Endothelial cell of umbilical vein (primary cell): ENCODE measurements at regions not wholly inside any gene's neighbourhood (a gene's known extent, or its start where the extent isn't known, plus 50 kb on each side); places are given as distances from the start of the nearest gene placed in this dataset.

Source experiments
- BruUV-seq: library from RNA; stranded (reverse); fragments of 400-500 nt; replicated peaks from 2 replicates; lab custom pipeline; 2021; lab: Mats Ljungman, UMichigan
- CTCF ChIA-PET: fragments of 300-600, 350-600 bp; sonication (Branson Sonifier 250); formaldehyde crosslinking; loops from one replicate; lab custom pipeline; 2021; ENCODE audit warnings: antibody characterized with exemption, inconsistent platforms; lab: Charles Lee
- POLR2A ChIA-PET: fragments of 300-600, 350-600 bp; sonication (Branson Sonifier 250); formaldehyde crosslinking; loops from one replicate; lab custom pipeline; 2021; ENCODE audit warnings: antibody characterized with exemption, inconsistent platforms; lab: Charles Lee
- DNase-seq: peaks from one replicate; pipeline ENCODE4 v3.0.0-alpha.2; 2011; ENCODE audit warnings: low read depth, low spot score
- FAIRE-seq: peaks from 2 replicates; lab custom pipeline; 2011; peaks lifted over from hg19 to GRCh38; lab: Jason Lieb, UNC
- H2AFZ ChIP-seq: 2 replicates; pipeline ENCODE4 v1.6.0; 2012; ENCODE audit warnings: low read depth, low read length, control low read depth, inconsistent platforms
- H3K27ac ChIP-seq: 2 replicates; pipeline ENCODE4 v1.5.1; 2011; ENCODE audit warnings: low read depth, mild to moderate bottlenecking, control low read depth, low read length, moderate library complexity; ENCODE audit not compliant: insufficient read depth
- H3K27me3 ChIP-seq, 2 experiments: 2 replicates each; pipeline versions ENCODE4 v1.6.0 to v1.6.1; 2011; ENCODE audit warnings: low read length in 2 of 2, mixed read lengths in 1 of 2; ENCODE audit not compliant: control insufficient read depth in 2 of 2, insufficient read depth in 2 of 2
- H3K36me3 ChIP-seq, 2 experiments: 2 replicates in 1 of 2; 3 replicates in 1 of 2; pipeline ENCODE4 v1.5.1; 2011; ENCODE audit warnings: low read length in 2 of 2, mild to moderate bottlenecking in 1 of 2, moderate library complexity in 1 of 2; ENCODE audit not compliant: control insufficient read depth in 2 of 2, insufficient read depth in 2 of 2; ENCODE audit errors: extremely low read depth in 1 of 2
- H3K4me1 ChIP-seq: 3 replicates; pipeline ENCODE4 v1.5.1; 2011; ENCODE audit warnings: mild to moderate bottlenecking, low read length; ENCODE audit not compliant: control insufficient read depth, insufficient read depth; ENCODE audit errors: extremely low read depth
- H3K4me2 ChIP-seq: 2 replicates; pipeline ENCODE4 v1.6.1; 2011; ENCODE audit warnings: low read length, control low read depth, mixed read lengths; ENCODE audit not compliant: insufficient read depth
- H3K4me3 ChIP-seq, 3 experiments: fragments of 200-600 bp in 1 of 3; sonication (generic), shearing (Covaris generic) in 1 of 3; replicated peaks in 1 of 3; 2 replicates each; pipeline ENCODE4 v1.5.1; 2011 to 2016; ENCODE audit warnings: control low read depth in 3 of 3, low read length in 3 of 3, mild to moderate bottlenecking in 2 of 3, inconsistent platforms in 1 of 3, low read depth in 1 of 3, moderate library complexity in 1 of 3; ENCODE audit not compliant: insufficient read depth in 1 of 3
- H3K79me2 ChIP-seq: 2 replicates; pipeline ENCODE4 v1.6.0; 2012; ENCODE audit warnings: low read length, inconsistent platforms; ENCODE audit not compliant: control insufficient read depth, insufficient read depth
- H3K9ac ChIP-seq: replicated peaks from 2 replicates; pipeline ENCODE3; 2011; ENCODE audit warnings: low read length, control low read depth; ENCODE audit not compliant: insufficient read depth; ENCODE audit errors: extremely low read depth
- H3K9me1 ChIP-seq: replicated peaks from 3 replicates; pipeline ENCODE4 v1.6.0; 2011; ENCODE audit warnings: mild to moderate bottlenecking, low read length; ENCODE audit not compliant: control insufficient read depth, insufficient read depth; ENCODE audit errors: extremely low read depth
- H3K9me3 ChIP-seq: replicated peaks from 2 replicates; pipeline ENCODE4 v1.5.1; 2012; ENCODE audit warnings: low read length, inconsistent platforms; ENCODE audit not compliant: control insufficient read depth, insufficient read depth
- H4K20me1 ChIP-seq: replicated peaks from 2 replicates; pipeline ENCODE3; 2011; ENCODE audit warnings: mild to moderate bottlenecking, low read length; ENCODE audit not compliant: control insufficient read depth, insufficient read depth; ENCODE audit errors: extremely low read depth
- CTCF ChIP-seq, 2 donors: IDR thresholded peaks; 1 replicate in 1 of 2; 2 replicates in 1 of 2; pipeline ENCODE4 v1.5.1; 2011; ENCODE audit warnings: low read length in 2 of 2, mild to moderate bottlenecking in 2 of 2, moderate library complexity in 2 of 2, control low read depth in 1 of 2, inconsistent platforms in 1 of 2, low read depth in 1 of 2; ENCODE audit not compliant: insufficient read depth in 1 of 2; ENCODE audit errors: extremely low read depth in 1 of 2
- EZH2 ChIP-seq: IDR thresholded peaks from 2 replicates; pipeline ENCODE4 v1.6.1; 2012; ENCODE audit warnings: borderline replicate concordance, low read depth, mild to moderate bottlenecking, moderate library complexity, low read length, inconsistent platforms; ENCODE audit not compliant: severe bottlenecking
- FOS ChIP-seq: IDR thresholded peaks from 2 replicates; pipeline ENCODE4 v1.6.1; 2011; ENCODE audit warnings: mild to moderate bottlenecking, low read length, moderate library complexity, borderline replicate concordance; ENCODE audit not compliant: insufficient read depth
- GATA2 ChIP-seq: IDR thresholded peaks from 2 replicates; pipeline ENCODE4 v1.7.0; 2011; ENCODE audit warnings: low read depth, mild to moderate bottlenecking, moderate library complexity, mixed read lengths, low read length; ENCODE audit not compliant: insufficient read length, insufficient read depth
- JUN ChIP-seq: IDR thresholded peaks from 2 replicates; pipeline ENCODE4 v1.6.1; 2011; ENCODE audit warnings: borderline replicate concordance, low read depth; ENCODE audit not compliant: insufficient read length, insufficient read depth
- MAX ChIP-seq: IDR thresholded peaks from 2 replicates; pipeline ENCODE4 v1.6.1; 2011; ENCODE audit not compliant: insufficient read depth, insufficient read length
- MYC ChIP-seq: IDR thresholded peaks from one replicate; pipeline ENCODE4 v1.6.1; 2011; ENCODE audit warnings: mild to moderate bottlenecking, low read depth, low read length
- POLR2A ChIP-seq: IDR thresholded peaks from 2 replicates; pipeline ENCODE4 v1.6.1; 2012; ENCODE audit warnings: low read depth, mild to moderate bottlenecking, control low read depth, low read length
- POLR2AphosphoS5 ChIP-seq: IDR thresholded peaks from 2 replicates; pipeline ENCODE4 v1.6.1; 2012; ENCODE audit warnings: low read depth, mild to moderate bottlenecking, control low read depth, low read length, moderate library complexity; ENCODE audit not compliant: insufficient read depth
- dilution Hi-C: fragments of 300-500 bp; cut with MboI; formaldehyde crosslinking; loops from one replicate; pipeline ENCODE4 v1.15.0; 2019; ENCODE audit warnings: low sequenced_read_pairs; ENCODE audit not compliant: extremely low pct_ligation_motif_present
- intact Hi-C: fragments of 100-400 bp; cut with micrococcal nuclease; formaldehyde crosslinking; loops from one replicate; pipeline ENCODE4 v1.10.0; 2022

GRCh38 chr10:63901881-63902280 is 380.7 kb downstream of the REEP3 start:
- no TSS peak for BruUV-seq
- ChIA-PET POLR2A (no interaction called here), CTCF (no interaction called here)
- intact Hi-C loops, result no loop called here
- no peaks in the 10 kb centered on the region for H3K9me1 ChIP-seq
- dilution Hi-C loops, result no loop called here
- TF ChIP-seq POLR2A, result no peak
- TF ChIP-seq GATA2, result no peak
- no peaks in the 10 kb centered on the region for H3K9me3 ChIP-seq
- DNase-seq (no peak), FAIRE-seq (no peak)
- H3K4me1 ChIP-seq, result no peaks in the 10 kb centered on the region
- H3K27ac ChIP-seq, result no peak overlapping the region
- no peak overlapping the region for H2AFZ ChIP-seq
- H3K4me3 ChIP-seq, result no peak overlapping the region
- H3K9ac ChIP-seq, result no peak overlapping the region
- no peaks in the 10 kb centered on the region for H3K27me3 ChIP-seq
- no peak overlapping the region for H3K4me2 ChIP-seq
- H3K79me2 ChIP-seq, result no peaks in the 10 kb centered on the region
- H3K36me3 ChIP-seq, result no peaks in the 10 kb centered on the region
- H4K20me1 ChIP-seq, result no peaks in the 10 kb centered on the region

- Histone ChIP-seq H2AFZ (no peak overlapping the region), H4K20me1 (no peaks in the 10 kb centered on the region), H3K27me3 (peaks cover 0 to 1% of the 10 kb centered on the region in 2 experiments), H3K9me1 (no peaks in the 10 kb centered on the region), H3K4me2 (no peak overlapping the region), H3K9ac (no peak overlapping the region), H3K27ac (no peak overlapping the region), H3K79me2 (no peaks in the 10 kb centered on the region), H3K9me3 (no peaks in the 10 kb centered on the region), H3K4me3 (no peak overlapping the region), H3K36me3 (no peaks in the 10 kb centered on the region), H3K4me1 (no peaks in the 10 kb centered on the region)
- ChIA-PET POLR2A (no interaction called here), CTCF (no interaction called here)
- no TSS peak for BruUV-seq
- intact Hi-C loops, result no loop called here
- dilution Hi-C loops, result no loop called here
- FAIRE-seq (no peak), DNase-seq (no peak)
- TF ChIP-seq POLR2A, result no peak
- TF ChIP-seq GATA2, result no peak
- no peak for TF ChIP-seq JUN
- no peak for TF ChIP-seq EZH2
- no peak for TF ChIP-seq CTCF (IDR thresholded peaks at IDR 0.05; ENCODE audit: extremely low read depth in 1 of 2, insufficient read depth in 1 of 2, low read depth in 1 of 2, low read length in 2 of 2)
- TF ChIP-seq POLR2AphosphoS5, result no peak
- TF ChIP-seq MYC, result no peak
- TF ChIP-seq MAX, result no peak
- no peak for TF ChIP-seq FOS
Measured at GRCh38 chr10:63910806-63911205, 389.6 kb downstream of the REEP3 start.
